Tibial nerve (tissue), 4 donors: ENCODE measurements at regions not wholly inside any gene's neighbourhood (a gene's known extent, or its start where the extent isn't known, plus 50 kb on each side); places are given as distances from the start of the nearest gene placed in this dataset.

Experiments used
- DNase-seq, 2 donors: peaks; one replicate each; pipeline ENCODE4 v3.0.0-alpha.2; 2019; ENCODE audit warnings: low spot score in 2 of 2
- H3K27ac ChIP-seq, 4 donors: fragments of 200-600 bp; sonication (generic) in 3 of 4; one replicate each; pipeline ENCODE4 v1.5.1; 2017 to 2019; ENCODE audit warnings: mild to moderate bottlenecking in 1 of 4
- H3K27me3 ChIP-seq, 2 donors: fragments of 200-600 bp; sonication (generic) in 1 of 2; one replicate each; pipeline versions ENCODE4 v1.5.1 to v1.6.0; 2017 to 2019
- H3K36me3 ChIP-seq, 3 donors: fragments of 200-600 bp; sonication (generic); one replicate each; pipeline ENCODE4 v1.5.1; 2018 to 2019
- H3K4me1 ChIP-seq, 4 donors: fragments of 200-600 bp; sonication (generic) in 3 of 4; one replicate each; pipeline ENCODE4 v1.5.1; 2017 to 2019
- H3K4me3 ChIP-seq, 4 donors: fragments of 200-600 bp; sonication (generic) in 3 of 4; one replicate each; pipeline ENCODE4 v1.5.1; 2017 to 2019; ENCODE audit warnings: mild to moderate bottlenecking in 1 of 4, moderate library complexity in 1 of 4
- H3K9me3 ChIP-seq, 4 donors: fragments of 200-600 bp; sonication (generic) in 3 of 4; one replicate each; pipeline ENCODE4 v1.5.1; 2017 to 2019
- EP300 ChIP-seq, 2 donors: sonication (generic); formaldehyde crosslinking; IDR thresholded peaks; one replicate each; pipeline ENCODE4 v1.6.1; 2017; ENCODE audit warnings: antibody characterized with exemption in 2 of 2, mild to moderate bottlenecking in 1 of 2
- POLR2A ChIP-seq, 2 donors: fragments of 450-650 bp; IDR thresholded peaks; one replicate each; pipeline ENCODE4 v1.6.1; 2017; ENCODE audit warnings: antibody characterized with exemption in 2 of 2, mild to moderate bottlenecking in 2 of 2, moderate library complexity in 2 of 2
- WGBS, 2 donors: methylation state at CpG; one replicate each; pipeline ENCODE4 v1.1.5; 2018; 5-methylcytosine and 5-hydroxymethylcytosine counted together
- TF ChIP-seq, protein P1 (sequence below), 5 experiments: fragments of 200-600 bp in 3 of 5; fragments of 450-650 bp in 2 of 5; sonication (generic) in 3 of 5; IDR thresholded peaks; one replicate each; pipeline ENCODE4 v1.5.1; 2016 to 2019; ENCODE audit warnings: antibody characterized with exemption in 5 of 5, mild to moderate bottlenecking in 3 of 5, moderate library complexity in 2 of 5

DNA sequence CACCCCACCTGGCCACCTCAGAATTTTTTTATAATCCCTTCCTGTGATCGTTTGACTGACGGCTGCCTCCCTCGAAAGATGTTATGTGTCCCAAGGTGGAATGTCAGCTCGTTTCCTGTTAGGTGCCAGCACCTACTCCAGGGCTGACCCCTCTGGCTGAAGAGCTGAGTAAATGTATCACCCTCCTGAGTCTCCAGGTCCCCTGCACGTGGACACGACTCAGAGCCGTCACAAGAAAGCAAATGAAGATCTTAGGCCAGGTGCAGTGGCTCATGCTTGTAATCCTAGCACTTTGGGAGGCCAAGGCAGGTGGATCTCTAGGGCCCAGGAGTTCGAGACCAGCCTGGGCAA lies 273.2 kb downstream of the C16orf95 start:
- 74 to 83% methylated on average over 8 of the region's 8 CpGs for WGBS, 2 donors
- H3K4me1 ChIP-seq = peaks cover 0 to 22% (median 0%) of the 10 kb centered on the region in 4 donors
- H3K4me3 ChIP-seq = no peak overlapping the region
- no peak for TF ChIP-seq EP300 (IDR thresholded peaks at IDR 0.05)
- TF ChIP-seq, protein P1, sequence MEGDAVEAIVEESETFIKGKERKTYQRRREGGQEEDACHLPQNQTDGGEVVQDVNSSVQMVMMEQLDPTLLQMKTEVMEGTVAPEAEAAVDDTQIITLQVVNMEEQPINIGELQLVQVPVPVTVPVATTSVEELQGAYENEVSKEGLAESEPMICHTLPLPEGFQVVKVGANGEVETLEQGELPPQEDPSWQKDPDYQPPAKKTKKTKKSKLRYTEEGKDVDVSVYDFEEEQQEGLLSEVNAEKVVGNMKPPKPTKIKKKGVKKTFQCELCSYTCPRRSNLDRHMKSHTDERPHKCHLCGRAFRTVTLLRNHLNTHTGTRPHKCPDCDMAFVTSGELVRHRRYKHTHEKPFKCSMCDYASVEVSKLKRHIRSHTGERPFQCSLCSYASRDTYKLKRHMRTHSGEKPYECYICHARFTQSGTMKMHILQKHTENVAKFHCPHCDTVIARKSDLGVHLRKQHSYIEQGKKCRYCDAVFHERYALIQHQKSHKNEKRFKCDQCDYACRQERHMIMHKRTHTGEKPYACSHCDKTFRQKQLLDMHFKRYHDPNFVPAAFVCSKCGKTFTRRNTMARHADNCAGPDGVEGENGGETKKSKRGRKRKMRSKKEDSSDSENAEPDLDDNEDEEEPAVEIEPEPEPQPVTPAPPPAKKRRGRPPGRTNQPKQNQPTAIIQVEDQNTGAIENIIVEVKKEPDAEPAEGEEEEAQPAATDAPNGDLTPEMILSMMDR (IDR thresholded peaks at IDR 0.05) = no peak
- no peak for TF ChIP-seq POLR2A (IDR thresholded peaks at IDR 0.05)
- DNase-seq = no peak
- no peaks in the 10 kb centered on the region for H3K27me3 ChIP-seq
- no peaks in the 10 kb centered on the region for H3K36me3 ChIP-seq
- no peak overlapping the region for H3K27ac ChIP-seq
- H3K9me3 ChIP-seq = no peaks in the 10 kb centered on the region

DNA sequence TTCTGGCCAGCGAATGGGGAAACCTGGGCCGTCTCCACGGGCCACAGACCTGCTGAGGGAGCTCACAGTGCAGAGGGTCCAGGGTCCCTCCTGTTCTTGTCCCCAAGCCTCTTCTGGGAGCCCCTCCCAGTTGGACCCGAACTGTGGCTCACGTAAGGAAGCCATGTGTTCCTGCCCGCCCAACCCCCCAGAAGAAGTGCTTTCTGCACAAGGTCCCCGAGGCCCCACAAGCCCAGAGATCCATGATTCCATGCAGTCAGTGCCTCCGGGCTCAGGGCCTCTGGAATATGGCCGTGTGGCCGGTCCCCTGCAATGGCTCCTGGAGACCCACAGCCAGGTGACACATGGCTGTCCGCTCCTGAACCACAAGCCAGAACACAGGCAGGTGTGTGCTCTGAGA lies 272.4 kb downstream of the C16orf95 start:
- Histone ChIP-seq H3K4me3 (no peak overlapping the region), H3K27ac (no peak overlapping the region), H3K27me3 (no peaks in the 10 kb centered on the region), H3K9me3 (no peaks in the 10 kb centered on the region), H3K36me3 (no peaks in the 10 kb centered on the region), H3K4me1 (peaks cover 0 to 22% (median 0%) of the 10 kb centered on the region in 4 donors)
- TF ChIP-seq POLR2A (IDR thresholded peaks at IDR 0.05) = no peak
- no peak for TF ChIP-seq EP300 (IDR thresholded peaks at IDR 0.05)
- TF ChIP-seq, protein P1 (IDR thresholded peaks at IDR 0.05) = no peak
- 90 to 94% methylated on average over 7 to 10 of the region's 11 CpGs for WGBS, 2 donors
- no peak for DNase-seq

DNA sequence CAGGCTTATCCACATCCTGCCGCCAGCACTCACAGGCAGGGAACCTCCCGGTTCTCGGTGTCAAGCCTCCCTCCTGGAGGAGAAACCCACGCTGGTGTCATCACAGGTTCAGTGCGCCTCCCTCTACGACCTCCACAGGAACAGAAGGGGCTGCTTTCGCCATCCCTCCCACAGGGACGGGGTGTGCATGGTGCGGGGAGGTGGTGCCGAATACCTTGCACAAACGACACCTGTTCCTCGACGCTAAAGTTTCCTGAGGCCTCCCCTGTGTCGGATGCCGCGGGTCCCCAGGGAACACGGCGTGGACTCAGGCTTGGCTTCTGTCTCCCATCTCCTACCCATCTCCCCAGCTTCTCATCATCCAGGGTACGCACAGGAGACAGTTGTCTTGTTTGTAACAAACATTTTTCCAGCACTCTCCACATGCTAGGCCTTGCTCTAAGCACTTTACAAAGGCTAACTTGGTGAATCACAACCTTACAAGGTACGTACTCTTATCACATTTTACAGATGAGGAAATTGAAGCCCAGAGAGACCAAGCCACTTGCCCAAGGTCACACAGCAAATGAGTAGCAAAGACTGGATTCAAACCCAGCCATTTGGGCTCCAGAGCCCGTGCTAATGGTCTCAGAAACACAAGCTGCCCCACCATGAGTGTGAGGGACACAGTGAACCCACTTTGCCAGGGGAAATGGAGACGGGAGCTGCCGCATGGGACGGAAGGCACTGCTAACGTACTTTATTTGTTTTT lies 271.6 kb downstream of the C16orf95 start:
- Histone ChIP-seq H3K4me3 (no peak overlapping the region), H3K27me3 (peaks cover 0 to 4% of the 10 kb centered on the region in 2 donors)

DNA sequence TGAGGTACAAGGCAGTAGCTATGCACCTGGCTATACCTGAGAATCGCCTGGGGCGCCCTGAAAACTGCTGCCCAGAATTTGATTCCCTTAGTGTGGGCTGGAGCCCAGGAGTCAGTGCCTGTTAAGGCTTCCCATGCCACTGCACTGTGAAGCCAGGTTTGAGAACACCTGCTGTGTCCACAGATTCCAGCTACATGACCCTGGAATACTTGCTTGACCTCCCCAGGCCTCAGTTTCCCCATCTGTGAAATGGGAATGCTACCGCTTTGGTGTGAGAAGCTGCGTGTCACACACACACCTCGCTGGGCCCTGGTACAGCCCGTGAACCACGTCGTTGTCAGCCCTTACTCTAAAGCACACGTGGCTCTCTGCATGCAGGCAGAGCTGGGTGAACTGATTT lies 271.0 kb downstream of the C16orf95 start:
- no peak overlapping the region for H3K27ac ChIP-seq
- TF ChIP-seq POLR2A (IDR thresholded peaks at IDR 0.05) = no peak
- no peak for TF ChIP-seq EP300 (IDR thresholded peaks at IDR 0.05)
- TF ChIP-seq, protein P1 (IDR thresholded peaks at IDR 0.05) = no peak
- peaks cover 0 to 4% of the 10 kb centered on the region in 2 donors for H3K27me3 ChIP-seq
- no peaks in the 10 kb centered on the region for H3K36me3 ChIP-seq
- no peak for DNase-seq
- peaks cover 0 to 22% (median 0%) of the 10 kb centered on the region in 4 donors for H3K4me1 ChIP-seq
- no peaks in the 10 kb centered on the region for H3K9me3 ChIP-seq
- no peak overlapping the region for H3K4me3 ChIP-seq
- 90 to 92% methylated on average over 8 to 9 of the region's 9 CpGs for WGBS, 2 donors

More for the DNA sequence above, 271.6 kb downstream of the C16orf95 start:
- Histone ChIP-seq H3K27ac (no peak overlapping the region), H3K36me3 (no peaks in the 10 kb centered on the region), H3K9me3 (no peaks in the 10 kb centered on the region), H3K4me1 (peaks cover 0 to 22% (median 0%) of the 10 kb centered on the region in 4 donors)
- 89 to 91% methylated on average over 24 to 25 of the region's 25 CpGs for WGBS, 2 donors
- DNase-seq = no peak
- TF ChIP-seq POLR2A (IDR thresholded peaks at IDR 0.05) (no peak), EP300 (IDR thresholded peaks at IDR 0.05) (no peak)
- TF ChIP-seq, protein P1 (IDR thresholded peaks at IDR 0.05) = no peak

DNA sequence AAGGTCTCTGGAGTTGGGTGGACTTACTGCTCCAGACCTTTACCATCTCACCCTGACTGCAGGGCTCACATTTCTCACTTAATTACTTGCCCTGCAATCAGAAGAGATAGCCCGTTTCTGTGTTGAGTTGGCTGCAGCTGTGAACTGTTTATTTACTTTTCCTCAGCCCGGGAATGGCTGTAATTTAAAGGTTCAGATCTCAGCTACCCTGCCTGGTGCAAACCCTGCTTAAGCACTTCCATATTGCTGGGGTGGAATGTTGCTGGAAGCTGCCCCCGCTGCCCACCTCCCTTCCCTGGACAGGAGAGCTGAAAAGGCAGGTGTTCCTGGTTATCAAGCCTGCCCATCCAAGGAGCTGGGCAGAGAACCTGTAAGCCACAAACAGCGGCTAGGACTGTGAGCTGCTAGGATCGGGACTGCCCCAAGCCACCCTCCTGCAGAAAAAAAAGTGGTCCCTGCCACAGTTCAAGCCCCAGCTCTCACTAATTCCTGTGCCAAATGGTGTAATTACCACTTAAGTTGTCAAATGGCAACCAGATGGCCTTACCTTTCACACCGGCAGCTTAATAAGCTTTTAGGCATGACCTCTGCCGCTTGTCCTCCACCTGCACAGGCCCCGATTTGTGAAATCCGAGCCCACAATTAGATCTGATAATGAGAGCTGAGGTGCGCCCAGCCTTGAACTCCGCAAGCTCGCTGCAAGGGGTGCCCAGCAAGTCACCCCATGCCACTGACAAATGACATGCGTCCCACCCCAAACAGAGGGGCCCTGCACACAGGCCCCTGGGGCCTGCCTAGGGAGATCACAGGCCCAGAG lies 269.8 kb downstream of the C16orf95 start:
- TF ChIP-seq POLR2A (IDR thresholded peaks at IDR 0.05) (no peak), EP300 (IDR thresholded peaks at IDR 0.05) (no peak)
- TF ChIP-seq, protein P1 (IDR thresholded peaks at IDR 0.05) = no peak
- H3K4me3 ChIP-seq = no peak overlapping the region
- H3K27me3 ChIP-seq = peaks cover 0 to 4% of the 10 kb centered on the region in 2 donors
- H3K36me3 ChIP-seq = no peaks in the 10 kb centered on the region
- no peak overlapping the region for H3K27ac ChIP-seq
- no peaks in the 10 kb centered on the region for H3K9me3 ChIP-seq
- no peak for DNase-seq
- 67 to 74% methylated on average over 9 to 11 of the region's 13 CpGs for whole genome bisulfite sequencing, 2 donors
- peaks cover 0 to 21% (median 0%) of the 10 kb centered on the region in 4 donors for H3K4me1 ChIP-seq
